ENCODE measurements at regions not wholly inside any gene's neighbourhood (a gene's known extent, or its start where the extent isn't known, plus 50 kb on each side); places are given as distances from the start of the nearest gene placed in this dataset.

DNA sequence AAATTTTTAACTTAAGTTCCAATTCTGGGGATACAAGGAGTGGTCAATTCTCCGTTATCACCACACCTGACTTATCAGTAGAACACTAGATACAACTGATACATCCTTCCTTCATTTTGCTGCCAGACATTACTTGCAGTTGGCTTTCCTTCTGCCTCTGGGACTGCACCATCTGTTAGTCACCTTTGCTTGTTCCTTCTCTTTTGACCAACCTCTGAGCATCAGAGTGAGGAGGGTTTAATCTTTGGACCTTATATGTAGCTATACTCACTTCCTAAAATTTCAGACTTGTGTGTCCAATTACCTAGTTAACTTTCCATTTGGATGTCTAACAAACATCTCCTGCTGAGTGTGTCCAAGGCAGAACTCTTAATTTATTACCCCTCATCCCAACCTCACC lies 330.7 kb downstream of the PTTG2 start (continued):
- TF ChIP-seq, protein P1, sequence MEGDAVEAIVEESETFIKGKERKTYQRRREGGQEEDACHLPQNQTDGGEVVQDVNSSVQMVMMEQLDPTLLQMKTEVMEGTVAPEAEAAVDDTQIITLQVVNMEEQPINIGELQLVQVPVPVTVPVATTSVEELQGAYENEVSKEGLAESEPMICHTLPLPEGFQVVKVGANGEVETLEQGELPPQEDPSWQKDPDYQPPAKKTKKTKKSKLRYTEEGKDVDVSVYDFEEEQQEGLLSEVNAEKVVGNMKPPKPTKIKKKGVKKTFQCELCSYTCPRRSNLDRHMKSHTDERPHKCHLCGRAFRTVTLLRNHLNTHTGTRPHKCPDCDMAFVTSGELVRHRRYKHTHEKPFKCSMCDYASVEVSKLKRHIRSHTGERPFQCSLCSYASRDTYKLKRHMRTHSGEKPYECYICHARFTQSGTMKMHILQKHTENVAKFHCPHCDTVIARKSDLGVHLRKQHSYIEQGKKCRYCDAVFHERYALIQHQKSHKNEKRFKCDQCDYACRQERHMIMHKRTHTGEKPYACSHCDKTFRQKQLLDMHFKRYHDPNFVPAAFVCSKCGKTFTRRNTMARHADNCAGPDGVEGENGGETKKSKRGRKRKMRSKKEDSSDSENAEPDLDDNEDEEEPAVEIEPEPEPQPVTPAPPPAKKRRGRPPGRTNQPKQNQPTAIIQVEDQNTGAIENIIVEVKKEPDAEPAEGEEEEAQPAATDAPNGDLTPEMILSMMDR (IDR thresholded peaks at IDR 0.05) = no peak
- no peak for TF ChIP-seq ZNF138 (CRISPR knock-in tag; conservative IDR thresholded peaks at IDR 0.05)
- no peak for TF ChIP-seq NR1H2 (CRISPR knock-in tag; IDR thresholded peaks at IDR 0.05)
- TF ChIP-seq TEAD4 (CRISPR knock-in tag; IDR thresholded peaks at IDR 0.05) = no peak
- TF ChIP-seq, protein P2, sequence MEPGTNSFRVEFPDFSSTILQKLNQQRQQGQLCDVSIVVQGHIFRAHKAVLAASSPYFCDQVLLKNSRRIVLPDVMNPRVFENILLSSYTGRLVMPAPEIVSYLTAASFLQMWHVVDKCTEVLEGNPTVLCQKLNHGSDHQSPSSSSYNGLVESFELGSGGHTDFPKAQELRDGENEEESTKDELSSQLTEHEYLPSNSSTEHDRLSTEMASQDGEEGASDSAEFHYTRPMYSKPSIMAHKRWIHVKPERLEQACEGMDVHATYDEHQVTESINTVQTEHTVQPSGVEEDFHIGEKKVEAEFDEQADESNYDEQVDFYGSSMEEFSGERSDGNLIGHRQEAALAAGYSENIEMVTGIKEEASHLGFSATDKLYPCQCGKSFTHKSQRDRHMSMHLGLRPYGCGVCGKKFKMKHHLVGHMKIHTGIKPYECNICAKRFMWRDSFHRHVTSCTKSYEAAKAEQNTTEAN (CRISPR knock-in tag; IDR thresholded peaks at IDR 0.05) = no peak
- TF ChIP-seq EMX1 (CRISPR knock-in tag; IDR thresholded peaks at IDR 0.05) = no peak
- TF ChIP-seq CBFB (CRISPR knock-in tag; IDR thresholded peaks at IDR 0.05; ENCODE audit: low read depth) = no peak
- TF ChIP-seq, protein P3, sequence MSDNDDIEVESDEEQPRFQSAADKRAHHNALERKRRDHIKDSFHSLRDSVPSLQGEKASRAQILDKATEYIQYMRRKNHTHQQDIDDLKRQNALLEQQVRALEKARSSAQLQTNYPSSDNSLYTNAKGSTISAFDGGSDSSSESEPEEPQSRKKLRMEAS (CRISPR knock-in tag; IDR thresholded peaks at IDR 0.05) = no peak
- TF ChIP-seq, protein P4, sequence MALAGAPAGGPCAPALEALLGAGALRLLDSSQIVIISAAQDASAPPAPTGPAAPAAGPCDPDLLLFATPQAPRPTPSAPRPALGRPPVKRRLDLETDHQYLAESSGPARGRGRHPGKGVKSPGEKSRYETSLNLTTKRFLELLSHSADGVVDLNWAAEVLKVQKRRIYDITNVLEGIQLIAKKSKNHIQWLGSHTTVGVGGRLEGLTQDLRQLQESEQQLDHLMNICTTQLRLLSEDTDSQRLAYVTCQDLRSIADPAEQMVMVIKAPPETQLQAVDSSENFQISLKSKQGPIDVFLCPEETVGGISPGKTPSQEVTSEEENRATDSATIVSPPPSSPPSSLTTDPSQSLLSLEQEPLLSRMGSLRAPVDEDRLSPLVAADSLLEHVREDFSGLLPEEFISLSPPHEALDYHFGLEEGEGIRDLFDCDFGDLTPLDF (CRISPR knock-in tag; IDR thresholded peaks at IDR 0.05) = no peak

DNA sequence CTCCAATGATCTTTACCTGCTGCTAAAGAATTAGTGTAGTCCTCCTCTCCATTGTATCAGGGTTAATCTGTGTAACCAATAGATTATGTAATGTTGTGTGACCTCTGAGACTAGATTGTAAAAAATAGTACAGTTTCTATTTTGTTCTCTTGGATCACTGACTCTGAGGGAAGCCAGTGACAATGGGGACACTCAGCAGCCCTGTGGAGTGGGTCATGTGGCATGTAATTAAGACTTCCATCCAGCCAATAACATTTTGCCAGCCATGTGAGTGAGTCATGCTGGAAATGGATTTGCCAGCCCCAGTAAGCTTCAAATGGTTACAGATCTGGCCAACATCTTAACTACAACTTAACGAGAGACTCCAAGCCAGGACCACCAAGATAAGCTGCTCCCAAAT lies 332.3 kb downstream of the PTTG2 start:
- no peak overlapping the region for H3K27ac Mint-ChIP-seq
- ATAC-seq = no peak
- no peak overlapping the region for H3K4me3 Mint-ChIP-seq
- TF ChIP-seq TEAD1 (CRISPR knock-in tag; IDR thresholded peaks at IDR 0.05) = no peak
- TF ChIP-seq, protein P5, sequence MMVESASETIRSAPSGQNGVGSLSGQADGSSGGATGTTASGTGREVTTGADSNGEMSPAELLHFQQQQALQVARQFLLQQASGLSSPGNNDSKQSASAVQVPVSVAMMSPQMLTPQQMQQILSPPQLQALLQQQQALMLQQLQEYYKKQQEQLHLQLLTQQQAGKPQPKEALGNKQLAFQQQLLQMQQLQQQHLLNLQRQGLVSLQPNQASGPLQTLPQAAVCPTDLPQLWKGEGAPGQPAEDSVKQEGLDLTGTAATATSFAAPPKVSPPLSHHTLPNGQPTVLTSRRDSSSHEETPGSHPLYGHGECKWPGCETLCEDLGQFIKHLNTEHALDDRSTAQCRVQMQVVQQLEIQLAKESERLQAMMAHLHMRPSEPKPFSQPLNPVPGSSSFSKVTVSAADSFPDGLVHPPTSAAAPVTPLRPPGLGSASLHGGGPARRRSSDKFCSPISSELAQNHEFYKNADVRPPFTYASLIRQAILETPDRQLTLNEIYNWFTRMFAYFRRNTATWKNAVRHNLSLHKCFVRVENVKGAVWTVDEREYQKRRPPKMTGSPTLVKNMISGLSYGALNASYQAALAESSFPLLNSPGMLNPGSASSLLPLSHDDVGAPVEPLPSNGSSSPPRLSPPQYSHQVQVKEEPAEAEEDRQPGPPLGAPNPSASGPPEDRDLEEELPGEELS (CRISPR knock-in tag; IDR thresholded peaks at IDR 0.05) = no peak
- TF ChIP-seq, protein P6, sequence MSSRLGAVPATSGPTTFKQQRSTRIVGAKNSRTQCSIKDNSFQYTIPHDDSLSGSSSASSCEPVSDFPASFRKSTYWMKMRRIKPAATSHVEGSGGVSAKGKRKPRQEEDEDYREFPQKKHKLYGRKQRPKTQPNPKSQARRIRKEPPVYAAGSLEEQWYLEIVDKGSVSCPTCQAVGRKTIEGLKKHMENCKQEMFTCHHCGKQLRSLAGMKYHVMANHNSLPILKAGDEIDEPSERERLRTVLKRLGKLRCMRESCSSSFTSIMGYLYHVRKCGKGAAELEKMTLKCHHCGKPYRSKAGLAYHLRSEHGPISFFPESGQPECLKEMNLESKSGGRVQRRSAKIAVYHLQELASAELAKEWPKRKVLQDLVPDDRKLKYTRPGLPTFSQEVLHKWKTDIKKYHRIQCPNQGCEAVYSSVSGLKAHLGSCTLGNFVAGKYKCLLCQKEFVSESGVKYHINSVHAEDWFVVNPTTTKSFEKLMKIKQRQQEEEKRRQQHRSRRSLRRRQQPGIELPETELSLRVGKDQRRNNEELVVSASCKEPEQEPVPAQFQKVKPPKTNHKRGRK (CRISPR knock-in tag; IDR thresholded peaks at IDR 0.05; ENCODE audit: borderline replicate concordance) = no peak
- no peak for TF ChIP-seq ZNF423 (CRISPR knock-in tag; IDR thresholded peaks at IDR 0.05)
- TF ChIP-seq MXD4 (CRISPR knock-in tag; IDR thresholded peaks at IDR 0.05; ENCODE audit: borderline replicate concordance) = no peak
- no peak for TF ChIP-seq ZNF263 (CRISPR knock-in tag; IDR thresholded peaks at IDR 0.05; ENCODE audit: low read depth)
- TF ChIP-seq, protein P7, sequence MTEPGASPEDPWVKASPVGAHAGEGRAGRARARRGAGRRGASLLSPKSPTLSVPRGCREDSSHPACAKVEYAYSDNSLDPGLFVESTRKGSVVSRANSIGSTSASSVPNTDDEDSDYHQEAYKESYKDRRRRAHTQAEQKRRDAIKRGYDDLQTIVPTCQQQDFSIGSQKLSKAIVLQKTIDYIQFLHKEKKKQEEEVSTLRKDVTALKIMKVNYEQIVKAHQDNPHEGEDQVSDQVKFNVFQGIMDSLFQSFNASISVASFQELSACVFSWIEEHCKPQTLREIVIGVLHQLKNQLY (CRISPR knock-in tag; IDR thresholded peaks at IDR 0.05) = no peak
- TF ChIP-seq, protein P8, sequence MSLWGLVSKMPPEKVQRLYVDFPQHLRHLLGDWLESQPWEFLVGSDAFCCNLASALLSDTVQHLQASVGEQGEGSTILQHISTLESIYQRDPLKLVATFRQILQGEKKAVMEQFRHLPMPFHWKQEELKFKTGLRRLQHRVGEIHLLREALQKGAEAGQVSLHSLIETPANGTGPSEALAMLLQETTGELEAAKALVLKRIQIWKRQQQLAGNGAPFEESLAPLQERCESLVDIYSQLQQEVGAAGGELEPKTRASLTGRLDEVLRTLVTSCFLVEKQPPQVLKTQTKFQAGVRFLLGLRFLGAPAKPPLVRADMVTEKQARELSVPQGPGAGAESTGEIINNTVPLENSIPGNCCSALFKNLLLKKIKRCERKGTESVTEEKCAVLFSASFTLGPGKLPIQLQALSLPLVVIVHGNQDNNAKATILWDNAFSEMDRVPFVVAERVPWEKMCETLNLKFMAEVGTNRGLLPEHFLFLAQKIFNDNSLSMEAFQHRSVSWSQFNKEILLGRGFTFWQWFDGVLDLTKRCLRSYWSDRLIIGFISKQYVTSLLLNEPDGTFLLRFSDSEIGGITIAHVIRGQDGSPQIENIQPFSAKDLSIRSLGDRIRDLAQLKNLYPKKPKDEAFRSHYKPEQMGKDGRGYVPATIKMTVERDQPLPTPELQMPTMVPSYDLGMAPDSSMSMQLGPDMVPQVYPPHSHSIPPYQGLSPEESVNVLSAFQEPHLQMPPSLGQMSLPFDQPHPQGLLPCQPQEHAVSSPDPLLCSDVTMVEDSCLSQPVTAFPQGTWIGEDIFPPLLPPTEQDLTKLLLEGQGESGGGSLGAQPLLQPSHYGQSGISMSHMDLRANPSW (CRISPR knock-in tag; conservative IDR thresholded peaks at IDR 0.05; ENCODE audit: low read depth) = no peak
- TF ChIP-seq NR3C1 (CRISPR knock-in tag; conservative IDR thresholded peaks at IDR 0.05; ENCODE audit: low read depth) = no peak
- TF ChIP-seq, protein P2 (CRISPR knock-in tag; IDR thresholded peaks at IDR 0.05) = no peak
- TF ChIP-seq HMGA2 (CRISPR knock-in tag; IDR thresholded peaks at IDR 0.05) = no peak
- peaks cover 31% of the 10 kb centered on the region for H3K36me3 Mint-ChIP-seq
- H3K27me3 Mint-ChIP-seq (ENCODE audit: low read depth) = no peaks in the 10 kb centered on the region
- ChIA-PET CTCF (no interaction called here), POLR2A (no interaction called here)
- peaks cover 6% of the 10 kb centered on the region for H3K4me1 Mint-ChIP-seq
- H3K9me3 Mint-ChIP-seq = peaks cover 46% of the 10 kb centered on the region
- no peak for DNase-seq (ENCODE audit: low spot score)
